ENCODE measurements at regions not wholly inside any gene's neighbourhood (a gene's known extent, or its start where the extent isn't known, plus 50 kb on each side); places are given as distances from the start of the nearest gene placed in this dataset.

GRCh38 chr22:25363474-25363873 lies 144.0 kb downstream of the CRYBB2 start:
- DNase-seq: no peak
- in situ Hi-C loops (cut with HindIII; ENCODE audit: low pct_ligation_motif_present, low pct_unique_long_range_greater_than_20kb, low sequenced_read_pairs): no loop called here

- in situ Hi-C loops (cut with HindIII; ENCODE audit: low pct_ligation_motif_present, low pct_unique_long_range_greater_than_20kb, low sequenced_read_pairs): no loop called here
Measured at GRCh38 chr22:25364281-25364680, 144.8 kb downstream of the CRYBB2 start.

GRCh38 chr22:25364736-25365241 lies 145.3 kb downstream of the CRYBB2 start:
- in situ Hi-C loops (cut with HindIII; ENCODE audit: low pct_ligation_motif_present, low pct_unique_long_range_greater_than_20kb, low sequenced_read_pairs): no loop called here
- no peak for DNase-seq

More at GRCh38 chr22:25364281-25364680, 144.8 kb downstream of the CRYBB2 start:
- DNase-seq: no peak

GRCh38 chr22:25365491-25366261 lies 146.2 kb downstream of the CRYBB2 start:
- DNase-seq: no peak
- in situ Hi-C loops (cut with HindIII; ENCODE audit: low pct_ligation_motif_present, low pct_unique_long_range_greater_than_20kb, low sequenced_read_pairs): no loop called here

GRCh38 chr22:25366408-25366807 lies 147.0 kb downstream of the CRYBB2 start:
- DNase-seq: no peak
- in situ Hi-C loops (cut with HindIII; ENCODE audit: low pct_ligation_motif_present, low pct_unique_long_range_greater_than_20kb, low sequenced_read_pairs): no loop called here

GRCh38 chr22:25366876-25367466 lies 147.5 kb downstream of the CRYBB2 start:
- no peak for DNase-seq
- in situ Hi-C loops (cut with HindIII; ENCODE audit: low pct_ligation_motif_present, low pct_unique_long_range_greater_than_20kb, low sequenced_read_pairs): no loop called here

- no peak for DNase-seq
- in situ Hi-C loops (cut with HindIII; ENCODE audit: low pct_ligation_motif_present, low pct_unique_long_range_greater_than_20kb, low sequenced_read_pairs): no loop called here
Measured at GRCh38 chr22:25367756-25368155, 148.3 kb downstream of the CRYBB2 start.

- in situ Hi-C loops (cut with HindIII; ENCODE audit: low pct_ligation_motif_present, low pct_unique_long_range_greater_than_20kb, low sequenced_read_pairs): no loop called here
Measured at GRCh38 chr22:25368271-25368670, 148.8 kb downstream of the CRYBB2 start.

GRCh38 chr22:25369041-25369440 lies 149.6 kb downstream of the CRYBB2 start:
- in situ Hi-C loops (cut with HindIII; ENCODE audit: low pct_ligation_motif_present, low pct_unique_long_range_greater_than_20kb, low sequenced_read_pairs): no loop called here
- no peak for DNase-seq

More at GRCh38 chr22:25368271-25368670, 148.8 kb downstream of the CRYBB2 start:
- no peak for DNase-seq

- DNase-seq: no peak
- in situ Hi-C loops (cut with HindIII; ENCODE audit: low pct_ligation_motif_present, low pct_unique_long_range_greater_than_20kb, low sequenced_read_pairs): no loop called here
Measured at GRCh38 chr22:25370322-25370721, 150.9 kb downstream of the CRYBB2 start.

GRCh38 chr22:25372000-25372595 lies 152.7 kb downstream of the CRYBB2 start:
- DNase-seq: no peak
- in situ Hi-C loops (cut with HindIII; ENCODE audit: low pct_ligation_motif_present, low pct_unique_long_range_greater_than_20kb, low sequenced_read_pairs): no loop called here

GRCh38 chr22:25373961-25374360 lies 154.5 kb downstream of the CRYBB2 start:
- no peak for DNase-seq
- in situ Hi-C loops (cut with HindIII; ENCODE audit: low pct_ligation_motif_present, low pct_unique_long_range_greater_than_20kb, low sequenced_read_pairs): no loop called here

GRCh38 chr22:25374869-25375268 lies 155.4 kb downstream of the CRYBB2 start:
- DNase-seq: no peak
- in situ Hi-C loops (cut with HindIII; ENCODE audit: low pct_ligation_motif_present, low pct_unique_long_range_greater_than_20kb, low sequenced_read_pairs): no loop called here

- in situ Hi-C loops (cut with HindIII; ENCODE audit: low pct_ligation_motif_present, low pct_unique_long_range_greater_than_20kb, low sequenced_read_pairs): no loop called here
- no peak for DNase-seq
Measured at GRCh38 chr22:25375683-25376082, 156.2 kb downstream of the CRYBB2 start.

- DNase-seq: no peak
- in situ Hi-C loops (cut with HindIII; ENCODE audit: low pct_ligation_motif_present, low pct_unique_long_range_greater_than_20kb, low sequenced_read_pairs): no loop called here
Measured at GRCh38 chr22:25377699-25378098, 158.3 kb downstream of the CRYBB2 start.

- DNase-seq: no peak
- in situ Hi-C loops (cut with HindIII; ENCODE audit: low pct_ligation_motif_present, low pct_unique_long_range_greater_than_20kb, low sequenced_read_pairs): no loop called here
Measured at GRCh38 chr22:25380122-25380747, 160.8 kb downstream of the CRYBB2 start.

- in situ Hi-C loops (cut with HindIII; ENCODE audit: low pct_ligation_motif_present, low pct_unique_long_range_greater_than_20kb, low sequenced_read_pairs): no loop called here
- DNase-seq: peak; percentile 19
Measured at GRCh38 chr22:25382762-25383161, 163.3 kb downstream of the CRYBB2 start.

GRCh38 chr22:25383278-25383820 lies 163.9 kb downstream of the CRYBB2 start:
- DNase-seq: no peak
- in situ Hi-C loops (cut with HindIII; ENCODE audit: low pct_ligation_motif_present, low pct_unique_long_range_greater_than_20kb, low sequenced_read_pairs): no loop called here

GRCh38 chr22:25383892-25384291 lies 164.5 kb downstream of the CRYBB2 start:
- in situ Hi-C loops (cut with HindIII; ENCODE audit: low pct_ligation_motif_present, low pct_unique_long_range_greater_than_20kb, low sequenced_read_pairs): no loop called here
- no peak for DNase-seq

Data from ACHN (cell line).